ENCODE measurements at regions not wholly inside any gene's neighbourhood (a gene's known extent, or its start where the extent isn't known, plus 50 kb on each side); places are given as distances from the start of the nearest gene placed in this dataset.

DNA sequence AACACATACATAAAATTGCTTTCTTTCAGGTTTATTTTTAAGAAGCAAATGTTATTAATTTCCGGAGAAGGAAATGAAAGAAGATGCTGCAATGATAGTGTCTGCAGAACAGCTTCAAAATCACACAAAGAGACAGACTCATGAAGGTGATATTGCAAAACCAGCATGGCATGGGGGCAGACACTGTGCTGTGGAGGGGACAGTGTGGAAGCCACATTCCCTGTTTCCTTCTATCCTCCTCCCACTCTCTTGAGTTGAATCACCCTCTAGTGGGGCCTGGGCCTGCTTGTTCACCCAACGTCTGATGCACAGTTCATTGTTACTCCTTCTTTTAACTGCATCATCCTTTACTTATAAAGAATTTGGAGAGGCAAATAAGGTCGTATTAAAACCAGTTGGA is 104.0 kb upstream of the INSIG1 start:
- DNase-seq (ENCODE audit: extremely low read depth, low read depth): no peak
- TF ChIP-seq, protein P1, sequence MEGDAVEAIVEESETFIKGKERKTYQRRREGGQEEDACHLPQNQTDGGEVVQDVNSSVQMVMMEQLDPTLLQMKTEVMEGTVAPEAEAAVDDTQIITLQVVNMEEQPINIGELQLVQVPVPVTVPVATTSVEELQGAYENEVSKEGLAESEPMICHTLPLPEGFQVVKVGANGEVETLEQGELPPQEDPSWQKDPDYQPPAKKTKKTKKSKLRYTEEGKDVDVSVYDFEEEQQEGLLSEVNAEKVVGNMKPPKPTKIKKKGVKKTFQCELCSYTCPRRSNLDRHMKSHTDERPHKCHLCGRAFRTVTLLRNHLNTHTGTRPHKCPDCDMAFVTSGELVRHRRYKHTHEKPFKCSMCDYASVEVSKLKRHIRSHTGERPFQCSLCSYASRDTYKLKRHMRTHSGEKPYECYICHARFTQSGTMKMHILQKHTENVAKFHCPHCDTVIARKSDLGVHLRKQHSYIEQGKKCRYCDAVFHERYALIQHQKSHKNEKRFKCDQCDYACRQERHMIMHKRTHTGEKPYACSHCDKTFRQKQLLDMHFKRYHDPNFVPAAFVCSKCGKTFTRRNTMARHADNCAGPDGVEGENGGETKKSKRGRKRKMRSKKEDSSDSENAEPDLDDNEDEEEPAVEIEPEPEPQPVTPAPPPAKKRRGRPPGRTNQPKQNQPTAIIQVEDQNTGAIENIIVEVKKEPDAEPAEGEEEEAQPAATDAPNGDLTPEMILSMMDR (IDR thresholded peaks at IDR 0.05; ENCODE audit: low read depth, low read length): no peak

DNA sequence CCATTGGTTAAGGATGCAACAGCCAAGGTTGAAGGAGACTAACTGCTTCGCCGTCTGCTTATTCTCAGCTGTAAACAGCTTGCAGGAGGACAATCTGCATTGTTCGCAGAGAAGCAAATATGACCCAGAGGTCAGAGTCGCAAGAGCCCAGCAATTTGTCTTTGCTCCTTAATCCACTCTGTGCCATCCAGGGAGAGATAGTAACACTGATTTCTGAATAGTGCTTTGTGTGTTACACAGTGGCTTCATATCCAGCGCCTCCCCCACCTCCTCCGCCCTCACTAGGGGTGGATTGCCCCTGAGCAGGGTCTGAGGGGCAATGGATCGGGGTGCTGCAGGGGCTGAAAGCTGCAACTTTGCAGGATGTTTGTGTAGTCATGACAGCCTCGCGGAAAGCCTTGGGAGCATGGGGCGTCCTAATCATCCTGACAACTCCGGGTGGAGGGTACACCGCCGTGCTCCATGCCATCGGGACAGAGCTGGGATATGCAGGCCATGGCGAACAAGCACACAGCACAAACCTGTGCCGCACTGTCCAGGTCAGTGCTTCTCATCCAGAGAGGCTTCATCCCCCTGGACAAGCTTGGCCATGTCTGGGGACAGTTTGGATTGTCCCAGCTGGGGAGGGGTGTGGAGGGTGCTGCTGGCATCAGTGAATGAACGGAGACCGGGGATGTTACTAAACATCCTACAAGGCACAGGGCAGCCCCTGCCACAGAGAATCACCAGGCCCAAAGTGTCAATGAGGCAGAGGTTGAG is 103.1 kb upstream of the INSIG1 start:
- DNase-seq (ENCODE audit: extremely low read depth, low read depth): no peak
- TF ChIP-seq, protein P1 (IDR thresholded peaks at IDR 0.05; ENCODE audit: low read depth, low read length): no peak

DNA sequence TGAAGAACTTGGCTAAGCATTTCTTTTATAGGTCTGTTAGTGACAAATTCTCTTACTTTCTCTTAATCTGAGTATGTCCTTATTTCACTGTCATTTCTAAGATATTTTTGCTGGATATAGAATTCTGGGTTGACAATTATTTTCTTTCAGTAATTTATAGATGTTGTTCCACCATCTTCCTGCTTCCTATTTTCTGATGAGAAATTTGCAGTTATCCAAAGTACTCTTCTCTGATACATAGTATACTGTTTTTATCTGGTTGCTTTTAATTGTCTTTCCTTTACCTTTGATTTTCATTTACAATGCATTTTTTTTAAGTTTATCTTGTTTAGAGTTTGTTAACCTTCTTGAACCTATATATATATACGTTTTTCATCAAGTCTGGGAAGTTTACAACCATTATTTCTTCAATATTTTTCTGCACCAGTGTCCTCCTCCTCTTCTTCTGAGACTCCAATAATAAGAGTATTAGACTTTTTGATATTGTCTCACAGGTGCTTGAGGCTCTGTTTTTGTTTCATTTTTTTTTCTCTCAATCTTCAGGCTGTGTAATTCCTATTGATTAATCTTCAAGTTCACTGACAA is 101.6 kb upstream of the INSIG1 start:
- DNase-seq (ENCODE audit: extremely low read depth, low read depth): no peak
- TF ChIP-seq, protein P1 (IDR thresholded peaks at IDR 0.05; ENCODE audit: low read depth, low read length): no peak

DNA sequence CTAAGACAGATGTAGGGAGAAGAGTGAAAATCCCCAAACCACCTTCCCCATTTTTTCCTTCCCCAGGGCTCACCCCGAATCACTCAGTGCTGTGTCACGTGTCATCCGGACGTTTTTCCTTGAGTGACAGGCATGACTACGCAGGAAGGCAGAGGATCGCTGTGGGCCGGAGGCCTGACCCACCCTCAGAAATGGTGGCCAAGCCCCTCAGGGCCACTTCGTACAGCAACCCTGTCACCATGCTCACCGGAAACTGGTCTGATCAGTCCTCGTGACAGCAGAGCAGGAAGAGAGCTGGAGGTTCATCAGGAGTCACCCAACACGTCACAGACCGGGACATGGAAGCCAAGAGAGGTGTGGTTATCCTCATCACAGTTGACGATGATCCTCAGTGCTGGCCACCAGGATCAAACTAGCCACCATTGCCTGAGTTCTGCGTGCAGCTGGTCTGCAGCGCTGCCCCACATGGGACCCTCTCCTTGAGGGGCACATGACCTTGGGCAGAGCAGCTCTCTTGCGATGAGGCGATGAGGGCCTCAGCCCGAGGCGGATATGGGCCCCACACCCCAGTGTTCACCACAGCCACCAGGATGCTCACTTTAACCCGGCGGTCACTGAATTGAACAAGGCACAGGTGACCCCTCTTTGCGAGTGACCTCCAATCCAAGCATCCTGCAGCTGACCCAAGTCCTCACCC is 99.3 kb upstream of the INSIG1 start:
- DNase-seq (ENCODE audit: extremely low read depth, low read depth): no peak
- TF ChIP-seq, protein P1 (IDR thresholded peaks at IDR 0.05; ENCODE audit: low read depth, low read length): no peak

DNA sequence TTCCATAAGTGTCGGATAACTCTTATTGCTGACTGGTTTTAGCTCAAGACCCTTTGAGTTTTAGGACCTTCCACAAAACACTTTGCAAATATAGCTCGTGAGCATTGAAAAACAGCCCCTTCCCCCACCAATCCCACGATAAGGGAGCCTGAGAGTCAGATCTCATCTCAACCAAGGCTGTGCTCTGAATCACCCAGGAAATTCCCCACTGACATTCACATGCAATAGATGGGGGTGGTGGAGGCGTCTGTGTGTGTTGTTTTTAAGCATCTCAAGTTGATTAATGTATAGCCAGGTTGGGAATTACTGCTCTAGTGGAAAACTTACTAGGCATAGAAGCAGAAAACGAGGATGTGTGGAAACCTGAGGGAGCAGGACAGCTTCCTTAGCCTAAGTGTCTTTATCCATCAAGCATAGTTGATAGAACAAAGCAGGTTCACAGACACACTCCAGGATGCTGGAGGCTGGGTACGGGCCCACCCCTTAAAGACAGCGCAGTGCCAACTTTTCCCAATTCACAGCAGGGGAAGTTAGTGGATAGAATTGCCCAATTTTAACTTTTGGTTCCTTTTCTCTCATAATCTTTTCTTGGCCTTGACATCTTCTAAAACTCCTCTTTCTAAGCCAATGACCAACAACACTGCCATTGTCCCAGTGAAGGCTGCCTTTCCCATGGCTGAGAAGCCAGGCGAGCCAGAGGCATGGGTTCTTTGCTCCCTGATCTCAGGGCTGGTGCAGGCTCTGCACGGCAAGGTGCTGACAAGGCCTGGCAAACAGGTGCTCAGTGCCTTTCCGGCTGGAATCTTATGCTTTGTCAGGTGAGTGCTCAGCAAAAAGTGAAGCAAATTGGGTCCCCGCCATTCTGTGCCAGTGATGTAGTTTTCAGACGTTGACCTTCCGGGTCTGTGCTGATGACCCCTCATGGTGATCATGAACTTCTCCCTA is 98.5 kb upstream of the INSIG1 start:
- TF ChIP-seq, protein P1 (IDR thresholded peaks at IDR 0.05; ENCODE audit: low read depth, low read length): no peak
- DNase-seq (ENCODE audit: extremely low read depth, low read depth): no peak

DNA sequence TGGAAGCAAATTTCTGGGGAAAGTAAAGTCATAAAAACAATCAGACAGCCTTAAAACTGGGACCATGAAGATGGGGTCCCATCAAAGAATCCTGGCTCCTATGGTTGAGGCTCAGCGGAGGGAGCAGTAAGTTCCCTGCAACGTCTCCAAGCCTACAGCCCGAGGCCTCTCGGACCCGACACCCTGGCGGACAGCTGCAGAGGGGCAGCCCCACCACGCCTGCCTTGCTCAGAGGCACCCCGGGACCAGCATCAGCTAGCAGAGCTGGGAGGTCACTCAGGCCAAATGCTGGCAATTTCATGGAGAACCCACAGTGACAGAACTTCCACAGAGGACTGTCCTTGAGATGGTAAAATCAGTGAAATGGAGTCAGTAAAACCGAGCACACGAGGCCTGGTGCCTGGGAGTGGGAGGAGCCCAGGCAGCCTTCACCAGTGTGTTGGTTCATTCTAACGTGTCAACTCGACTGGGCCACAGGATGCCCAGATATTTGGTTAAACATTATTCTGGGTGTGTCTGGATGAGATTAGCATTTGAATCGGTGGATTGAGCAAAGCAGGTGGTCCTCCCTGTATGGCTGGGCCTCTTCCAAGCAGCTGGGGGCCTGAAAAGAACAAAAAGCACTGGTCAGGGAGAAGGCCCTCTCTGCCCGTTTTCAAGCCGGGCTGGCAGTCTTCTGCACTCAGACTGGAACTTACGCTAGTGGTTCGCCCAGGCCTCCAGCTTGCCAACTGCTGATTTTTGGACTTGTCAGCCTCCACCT is 96.2 kb upstream of the INSIG1 start:
- TF ChIP-seq, protein P1 (IDR thresholded peaks at IDR 0.05; ENCODE audit: low read depth, low read length): no peak
- no peak for DNase-seq (ENCODE audit: extremely low read depth, low read depth)
